HG02885 (cell line): ENCODE measurements at regions not wholly inside any gene's neighbourhood (a gene's known extent, or its start where the extent isn't known, plus 50 kb on each side); places are given as distances from the start of the nearest gene placed in this dataset.

Experiments
- ATAC-seq: cut with Tn5 transposase; IDR thresholded peaks from one replicate; pipeline ENCODE4 v1.9.1; 2021; ENCODE audit warnings: mild to moderate bottlenecking; ENCODE audit not compliant: unreplicated experiment, poor library complexity

DNA sequence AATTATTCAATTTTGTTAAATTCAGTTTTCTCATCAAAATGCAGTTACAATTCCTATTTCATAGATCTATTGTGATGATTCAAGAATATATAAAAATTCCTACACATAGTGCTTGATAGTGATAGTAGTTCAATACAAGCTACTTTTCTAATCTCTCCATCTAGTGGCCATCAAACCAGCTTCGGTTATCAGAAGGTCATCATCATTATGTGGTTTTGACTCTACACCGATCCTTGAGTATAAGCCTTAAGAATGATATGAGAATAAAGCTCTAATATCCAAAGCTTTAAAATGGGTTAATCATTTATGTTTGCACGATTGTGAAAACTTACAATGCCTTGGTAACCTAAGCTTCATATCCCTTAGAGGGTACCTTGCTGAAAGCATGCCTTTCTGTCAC lies 167.5 kb upstream of the PREP start:
- ATAC-seq = no peak

- ATAC-seq = no peak
Measured at GRCh38 chr6:105569706-105570105, 166.8 kb upstream of the PREP start.

DNA sequence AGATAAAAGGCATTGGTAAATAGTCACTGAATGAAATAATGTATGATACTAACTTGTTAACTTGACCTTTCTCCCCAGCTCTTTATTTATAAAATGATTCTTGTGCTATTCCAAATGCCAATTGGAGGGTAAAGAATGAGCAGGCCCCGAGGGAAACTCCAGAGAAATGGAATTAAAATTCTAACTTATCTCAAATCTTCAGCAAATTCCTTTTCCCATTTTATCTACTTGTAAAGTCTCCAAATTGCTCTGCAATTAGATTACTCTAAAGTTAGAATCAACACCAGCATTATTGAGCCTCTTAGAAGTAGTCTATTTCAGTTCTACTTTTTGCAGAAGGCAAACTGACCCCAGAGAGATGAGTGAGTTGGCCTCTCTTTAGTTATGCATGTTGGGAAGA lies 165.9 kb upstream of the PREP start:
- no peak for ATAC-seq

DNA sequence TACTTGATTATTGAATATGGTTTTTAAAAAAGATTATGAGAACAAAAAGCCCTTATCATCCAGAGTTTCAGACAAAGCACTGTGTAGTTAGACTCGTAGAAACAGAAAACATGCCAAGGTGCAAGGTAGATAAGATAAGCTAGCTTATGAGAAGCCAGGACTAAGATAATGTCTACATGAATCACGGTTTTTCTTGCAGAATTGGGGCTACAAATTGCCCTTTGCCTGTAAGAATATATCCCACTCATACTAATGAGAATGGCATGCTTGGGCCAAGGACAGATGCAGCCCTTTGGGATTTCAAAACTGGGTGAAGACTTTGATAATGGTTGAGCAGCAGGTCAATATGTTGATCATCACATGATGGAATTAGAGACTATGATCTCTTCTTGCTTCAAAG lies 165.3 kb upstream of the PREP start:
- ATAC-seq = no peak

- ATAC-seq = no peak
Measured at GRCh38 chr6:105567140-105567539, 164.3 kb upstream of the PREP start.

DNA sequence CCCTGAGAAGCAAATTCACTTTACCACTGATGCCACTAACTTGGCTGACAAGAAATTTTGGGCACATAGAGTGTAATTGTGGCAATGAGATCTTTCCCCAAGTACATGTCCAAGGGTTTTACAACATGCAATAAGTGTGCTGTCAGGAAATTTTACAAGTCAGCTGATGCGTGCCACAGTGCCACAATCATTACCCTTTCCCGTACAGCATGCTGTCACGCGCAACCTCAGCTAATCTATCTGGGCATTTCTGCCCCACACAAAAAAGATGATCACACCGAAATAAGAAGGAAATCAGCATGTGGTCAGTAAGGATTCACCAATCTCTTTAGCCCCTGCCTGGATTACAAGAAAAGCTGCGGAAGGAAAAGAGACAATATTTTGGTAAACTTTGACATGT lies 163.6 kb upstream of the PREP start:
- ATAC-seq = no peak

DNA sequence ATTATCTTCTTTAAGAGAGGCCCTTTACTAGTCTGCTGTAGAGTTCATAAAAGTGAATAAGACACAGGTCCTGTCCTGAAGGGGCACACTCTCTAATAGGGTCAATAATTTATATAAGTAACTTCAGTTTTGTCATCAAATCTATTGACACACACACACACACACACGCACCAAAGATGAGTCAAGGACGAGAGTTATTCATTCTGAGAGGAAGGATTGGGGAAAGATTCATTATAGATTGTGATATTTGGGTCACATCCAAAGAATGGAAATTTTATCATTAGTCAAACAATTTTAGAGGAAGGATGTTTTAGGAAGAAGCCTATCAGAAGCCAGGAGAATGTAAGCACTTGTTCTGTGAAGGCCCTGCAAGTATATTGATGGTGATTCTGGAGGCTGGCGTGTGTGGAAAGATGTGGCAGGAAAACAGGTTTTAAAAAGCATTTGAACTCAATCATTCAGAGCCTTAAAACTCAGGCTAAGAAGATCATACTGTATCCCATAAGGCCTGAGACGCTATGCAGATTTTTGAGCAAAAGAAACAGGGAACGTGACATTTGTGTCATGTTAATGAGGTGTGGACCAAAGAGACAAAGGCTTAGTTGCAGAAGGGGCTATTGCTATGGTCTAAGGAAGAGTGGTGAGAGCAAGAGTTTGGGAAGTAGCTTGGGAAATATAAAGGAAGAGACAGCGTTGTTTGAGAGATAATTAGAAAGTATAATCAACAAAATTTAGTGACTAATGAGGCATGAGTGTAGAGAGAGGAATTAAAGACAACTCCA lies 161.4 kb upstream of the PREP start:
- ATAC-seq = no peak

GRCh38 chr6:105562027-105562426 lies 159.1 kb upstream of the PREP start:
- ATAC-seq = no peak

- ATAC-seq = no peak
Measured at GRCh38 chr6:105561486-105561885, 158.6 kb upstream of the PREP start.

- ATAC-seq = peak; percentile 93
Measured at GRCh38 chr6:105560611-105561066, 157.8 kb upstream of the PREP start.

DNA sequence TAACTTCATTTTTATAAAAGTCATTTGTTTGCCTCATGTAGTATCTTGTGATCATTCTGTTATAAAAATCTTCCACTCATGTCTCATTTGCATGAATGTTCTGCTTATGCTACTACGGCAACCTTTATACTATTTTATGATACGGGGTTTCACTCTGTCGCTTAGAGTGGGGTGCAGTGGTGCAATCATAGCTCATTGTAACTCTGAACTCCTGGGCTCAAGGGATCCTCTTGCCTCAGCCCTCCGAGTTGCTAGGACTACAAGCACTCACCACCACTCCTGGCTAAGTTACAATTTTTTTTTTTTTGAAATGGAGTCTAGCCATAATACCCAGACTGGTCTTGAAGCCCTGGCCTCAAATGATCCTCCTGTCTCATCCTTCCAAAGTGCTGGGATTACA lies 154.4 kb upstream of the PREP start:
- no peak for ATAC-seq

GRCh38 chr6:105553171-105553570 lies 150.3 kb upstream of the PREP start:
- ATAC-seq = no peak

DNA sequence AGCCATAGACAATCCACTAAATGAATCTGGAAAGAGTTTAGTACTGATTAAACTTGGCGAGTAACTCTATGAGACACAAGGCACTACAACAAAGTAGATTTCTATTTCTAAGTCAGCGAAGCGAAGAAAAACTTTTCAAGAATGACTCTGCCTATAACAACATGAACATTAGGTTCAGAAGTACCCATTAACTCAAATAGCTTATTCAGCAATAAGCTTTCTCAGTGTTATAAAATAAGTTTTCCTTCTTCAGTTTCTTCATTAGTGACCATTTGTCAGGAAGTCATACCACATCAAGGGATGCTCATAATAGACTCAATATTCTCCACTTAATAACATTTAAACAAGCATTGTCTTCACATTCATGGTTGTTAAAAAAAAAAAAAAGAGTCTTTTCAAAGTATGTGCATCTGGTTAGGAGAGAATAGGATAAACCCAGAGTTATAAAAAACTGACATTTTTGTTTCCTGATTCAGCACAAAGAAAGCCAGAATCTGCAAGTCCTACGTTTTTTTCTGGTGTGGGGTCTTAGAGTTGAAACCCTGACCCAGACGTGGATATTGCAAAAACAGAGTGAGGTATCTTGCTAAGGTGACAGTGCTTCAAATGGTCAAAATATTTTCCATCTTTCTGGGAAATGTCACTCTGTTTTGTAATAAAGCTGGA lies 148.2 kb upstream of the PREP start:
- ATAC-seq = no peak

DNA sequence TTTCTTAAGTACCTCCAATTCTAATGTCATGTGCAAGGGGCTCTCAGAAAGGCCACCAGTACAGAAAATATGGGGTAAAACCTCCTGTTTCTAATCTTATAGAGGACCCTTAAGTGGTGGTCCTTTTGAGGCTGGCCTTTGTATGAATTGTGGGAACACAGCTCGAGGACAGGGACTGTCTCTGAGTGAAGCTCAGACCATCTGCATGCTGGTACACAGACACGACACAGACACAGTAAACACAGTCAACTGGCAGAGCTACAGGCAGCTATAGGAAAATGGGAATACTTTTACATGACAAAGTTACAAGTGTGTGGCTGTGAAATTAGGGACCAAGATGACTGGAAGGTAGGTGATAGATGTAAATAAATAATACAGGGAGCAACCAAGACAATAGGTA lies 143.9 kb upstream of the PREP start:
- no peak for ATAC-seq

DNA sequence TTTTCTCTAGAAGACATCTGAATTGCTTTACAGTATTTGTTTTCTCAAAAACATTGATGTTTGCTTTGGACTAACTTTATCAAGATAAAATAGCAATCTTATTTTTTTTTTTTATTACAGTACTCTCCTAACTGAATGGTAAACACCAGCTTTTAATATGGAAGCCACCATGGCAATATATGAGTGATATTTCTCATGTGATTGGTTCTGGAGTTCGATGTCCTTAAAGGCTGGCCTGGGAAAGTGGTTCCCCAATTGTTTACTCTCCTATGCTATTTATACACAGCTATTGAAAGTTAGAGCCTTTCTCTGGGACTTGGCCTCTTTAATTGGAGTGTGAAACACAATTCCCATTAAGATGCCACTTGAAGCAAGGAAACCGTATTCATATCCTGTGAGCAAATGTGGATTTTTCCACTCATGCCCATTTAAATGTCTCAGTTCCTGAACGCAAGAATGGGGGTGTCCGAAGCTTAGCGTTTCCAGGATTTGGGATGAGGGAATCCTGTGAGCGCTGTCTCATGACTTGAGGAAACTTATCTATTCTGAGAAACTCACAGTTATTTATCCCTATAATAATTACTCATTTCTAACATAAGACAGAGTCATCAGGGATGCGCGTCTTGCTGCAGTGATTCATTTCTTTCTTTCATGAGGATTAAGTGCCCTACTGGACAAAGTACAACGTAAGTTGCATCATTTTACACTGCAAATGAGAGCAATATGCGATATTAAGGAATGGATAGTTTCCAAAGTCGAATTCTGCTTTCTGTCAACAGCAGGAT lies 143.3 kb upstream of the PREP start:
- ATAC-seq = no peak

DNA sequence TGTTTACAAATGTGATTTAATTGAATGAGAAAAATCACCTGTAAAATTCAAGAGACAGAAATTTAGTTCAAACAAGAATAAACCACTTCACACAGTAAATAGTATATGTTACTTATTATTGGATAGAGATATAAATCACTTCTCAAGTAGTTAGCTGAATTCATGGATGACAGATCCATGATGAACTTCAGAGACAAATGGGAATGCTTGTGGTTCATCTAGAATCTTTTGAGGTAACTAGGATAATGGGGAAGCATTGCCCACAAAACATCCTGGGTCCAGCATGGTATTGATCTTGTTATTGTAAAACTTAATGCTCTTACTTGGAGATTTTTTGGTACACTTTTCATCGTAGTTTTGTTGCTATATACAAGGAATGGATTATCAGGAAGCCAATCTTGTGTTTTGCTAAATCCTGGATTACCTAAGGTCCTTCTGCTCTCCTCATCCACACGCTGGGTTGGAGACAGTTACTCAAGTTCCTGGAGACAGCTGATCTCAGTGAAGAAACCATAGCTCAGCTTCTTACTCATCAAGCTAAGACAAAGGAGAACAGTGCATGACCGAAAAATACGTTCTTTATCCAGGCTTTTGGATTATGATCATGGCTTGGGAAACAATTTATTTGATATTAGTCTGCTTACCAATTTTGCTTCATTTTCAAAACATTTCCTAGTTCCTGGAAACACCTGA lies 142.5 kb upstream of the PREP start:
- no peak for ATAC-seq

DNA sequence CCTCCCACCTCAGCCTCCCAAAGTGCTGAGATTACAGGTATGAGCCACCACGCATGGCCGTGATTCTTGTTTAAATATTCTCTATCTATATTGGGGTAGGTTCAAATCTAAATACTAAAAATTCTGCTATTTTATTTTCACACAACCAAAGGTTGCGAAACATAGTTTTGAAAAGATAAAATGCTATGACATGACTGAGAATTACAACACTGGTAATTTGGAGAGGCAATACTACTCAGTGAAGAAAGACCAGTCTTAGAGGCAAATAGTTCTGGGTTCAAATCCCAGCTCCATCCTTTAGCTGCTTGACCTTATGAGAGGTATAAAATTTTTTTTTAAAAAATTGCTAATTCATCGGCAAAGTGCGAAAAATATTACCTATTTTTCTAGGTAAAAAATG lies 137.0 kb upstream of the PREP start:
- no peak for ATAC-seq

DNA sequence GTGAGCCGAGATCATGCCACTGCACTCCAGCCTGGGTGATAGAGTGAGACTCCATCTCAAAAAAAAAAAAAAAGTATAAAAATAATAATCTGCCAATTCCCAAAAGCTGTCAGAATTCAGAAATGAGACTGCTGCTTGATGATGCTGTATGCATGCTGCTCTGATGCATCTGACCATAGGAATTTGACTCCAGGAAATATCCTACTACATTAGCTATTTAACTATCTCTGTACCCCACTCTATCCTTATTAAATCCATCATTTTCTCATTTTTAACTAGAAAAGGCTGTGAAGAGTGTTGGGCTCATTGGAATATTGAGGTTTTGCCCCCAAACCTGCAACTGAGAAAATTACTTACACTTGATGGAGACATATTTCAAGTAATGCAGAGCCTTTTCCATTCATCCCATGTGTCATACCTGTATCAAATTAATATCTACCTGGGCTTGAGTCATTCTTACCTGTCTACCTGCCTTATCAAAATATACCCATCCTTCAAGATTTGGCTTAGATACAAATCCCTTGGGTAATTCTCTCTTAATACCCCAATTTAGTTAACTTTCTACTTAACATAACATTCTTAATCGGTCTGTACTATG lies 135.2 kb upstream of the PREP start:
- ATAC-seq = no peak

GRCh38 chr6:105536961-105537360 lies 134.1 kb upstream of the PREP start:
- no peak for ATAC-seq

GRCh38 chr6:105533301-105533700 lies 130.4 kb upstream of the PREP start:
- no peak for ATAC-seq
